Osteoblast (primary cell): ENCODE measurements at regions not wholly inside any gene's neighbourhood (a gene's known extent, or its start where the extent isn't known, plus 50 kb on each side); places are given as distances from the start of the nearest gene placed in this dataset.

Experiments
- DNase-seq: peaks from one replicate; pipeline ENCODE4 v3.0.0; 2011; ENCODE audit warnings: low spot score, mixed read lengths; ENCODE audit not compliant: insufficient read length; ENCODE audit errors: missing footprints
- H2AFZ ChIP-seq: 2 replicates; pipeline ENCODE4 v1.6.0; 2011; ENCODE audit warnings: mild to moderate bottlenecking, low read length
- H3K27ac ChIP-seq: 2 replicates; pipeline ENCODE4 v1.5.1; 2011; ENCODE audit warnings: mild to moderate bottlenecking, low read depth, low read length, moderate library complexity
- H3K27me3 ChIP-seq: 2 replicates; pipeline ENCODE4 v1.6.0; 2012; ENCODE audit warnings: mild to moderate bottlenecking, control low read depth, inconsistent platforms, low read length, moderate library complexity; ENCODE audit not compliant: insufficient read depth
- H3K36me3 ChIP-seq: 2 replicates; pipeline ENCODE4 v1.5.1; 2011; ENCODE audit warnings: mild to moderate bottlenecking, low read length, control low read depth, moderate library complexity; ENCODE audit not compliant: insufficient read depth
- H3K4me1 ChIP-seq: 2 replicates; pipeline ENCODE4 v1.5.1; 2011; ENCODE audit warnings: mild to moderate bottlenecking, low read length, control low read depth, moderate library complexity; ENCODE audit not compliant: insufficient read depth
- H3K4me2 ChIP-seq: 2 replicates; pipeline ENCODE4 v1.6.0; 2011; ENCODE audit warnings: mild to moderate bottlenecking, low read length; ENCODE audit not compliant: insufficient read depth
- H3K4me3 ChIP-seq: fragments of 200-600 bp; sonication (generic); 3 replicates; pipeline ENCODE4 v1.5.1; 2012; ENCODE audit warnings: mild to moderate bottlenecking, low read length, inconsistent platforms; ENCODE audit not compliant: insufficient read depth
- H3K79me2 ChIP-seq: 2 replicates; pipeline ENCODE4 v1.6.0; 2012; ENCODE audit warnings: mild to moderate bottlenecking, low read length, control low read depth, inconsistent platforms; ENCODE audit not compliant: insufficient read depth
- H3K9me3 ChIP-seq: 2 replicates; pipeline ENCODE4 v1.5.1; 2011; ENCODE audit warnings: low read depth, low read length, control low read depth
- H4K20me1 ChIP-seq: 2 replicates; pipeline ENCODE4 v1.6.0; 2012; ENCODE audit warnings: mild to moderate bottlenecking, low read length, control low read depth; ENCODE audit not compliant: insufficient read depth
- CTCF ChIP-seq: IDR thresholded peaks from 2 replicates; pipeline ENCODE4 v1.5.1; 2011; ENCODE audit warnings: mild to moderate bottlenecking, low read depth, low read length, moderate library complexity; ENCODE audit errors: extremely low read depth

GRCh38 chr4:31598639-31599038, 878.5 kb downstream of the PCDH7 start:
- Histone ChIP-seq H2AFZ (no peak overlapping the region), H3K4me1 (no peaks in the 10 kb centered on the region), H3K27ac (no peak overlapping the region)

GRCh38 chr4:31601793-31602192, 881.6 kb downstream of the PCDH7 start:
- TF ChIP-seq CTCF, result no peak
- no peak overlapping the region for H2AFZ ChIP-seq
- no peak overlapping the region for H3K27ac ChIP-seq
- H3K9me3 ChIP-seq, result peaks cover 6% of the 10 kb centered on the region
- no peak overlapping the region for H3K4me2 ChIP-seq
- no peaks in the 10 kb centered on the region for H3K4me1 ChIP-seq
- no peaks in the 10 kb centered on the region for H3K36me3 ChIP-seq
- no peaks in the 10 kb centered on the region for H4K20me1 ChIP-seq
- H3K79me2 ChIP-seq, result no peaks in the 10 kb centered on the region
- no peaks in the 10 kb centered on the region for H3K27me3 ChIP-seq
- no peak for DNase-seq
- no peak overlapping the region for H3K4me3 ChIP-seq

More at GRCh38 chr4:31598639-31599038, 878.5 kb downstream of the PCDH7 start:
- no peak overlapping the region for H3K4me2 ChIP-seq
- H3K4me3 ChIP-seq, result no peak overlapping the region
- no peak for DNase-seq
- TF ChIP-seq CTCF, result no peak
- H3K9me3 ChIP-seq, result peaks cover 3% of the 10 kb centered on the region
- no peaks in the 10 kb centered on the region for H3K27me3 ChIP-seq
- H3K79me2 ChIP-seq, result no peaks in the 10 kb centered on the region
- H4K20me1 ChIP-seq, result no peaks in the 10 kb centered on the region
- no peaks in the 10 kb centered on the region for H3K36me3 ChIP-seq

GRCh38 chr4:31613946-31614623, 893.9 kb downstream of the PCDH7 start:
- no peak for TF ChIP-seq CTCF
- Histone ChIP-seq H3K27me3 (no peaks in the 10 kb centered on the region), H4K20me1 (no peaks in the 10 kb centered on the region), H3K9me3 (no peaks in the 10 kb centered on the region), H3K4me1 (no peaks in the 10 kb centered on the region), H3K36me3 (no peaks in the 10 kb centered on the region), H3K27ac (no peak overlapping the region), H3K4me2 (no peak overlapping the region), H3K79me2 (no peaks in the 10 kb centered on the region), H2AFZ (no peak overlapping the region), H3K4me3 (no peak overlapping the region)
- DNase-seq, result no peak

GRCh38 chr4:31617667-31618066, 897.5 kb downstream of the PCDH7 start:
- DNase-seq, result no peak
- Histone ChIP-seq H3K27me3 (no peaks in the 10 kb centered on the region), H3K4me1 (no peaks in the 10 kb centered on the region)

More at GRCh38 chr4:31617667-31618066, 897.5 kb downstream of the PCDH7 start:
- Histone ChIP-seq H4K20me1 (no peaks in the 10 kb centered on the region), H3K36me3 (no peaks in the 10 kb centered on the region), H3K4me2 (no peak overlapping the region), H3K9me3 (no peaks in the 10 kb centered on the region), H3K4me3 (no peak overlapping the region), H3K27ac (no peak overlapping the region), H3K79me2 (no peaks in the 10 kb centered on the region), H2AFZ (no peak overlapping the region)
- TF ChIP-seq CTCF, result no peak
